Omental fat pad (tissue), 3 donors: ENCODE measurements at regions not wholly inside any gene's neighbourhood (a gene's known extent, or its start where the extent isn't known, plus 50 kb on each side); places are given as distances from the start of the nearest gene placed in this dataset.

Experiments used
- ATAC-seq: fragments of 150-250 bp; one replicate; pipeline ENCODE4 v1.9.1; 2016; ENCODE audit warnings: mild to moderate bottlenecking, moderate library complexity; ENCODE audit not compliant: low FRiP score
- DNase-seq: peaks from one replicate; pipeline ENCODE4 v3.0.0-alpha.2; 2019; ENCODE audit warnings: low spot score
- TF ChIP-seq, protein P1 (sequence below), 3 donors: fragments of 450-650 bp; IDR thresholded peaks; one replicate each; pipeline ENCODE4 v1.5.1; 2016 to 2017; ENCODE audit warnings: antibody characterized with exemption in 3 of 3, mild to moderate bottlenecking in 3 of 3, moderate library complexity in 2 of 3

GRCh38 chr2:121132762-121133107, 152.3 kb downstream of the TFCP2L1 start:
- TF ChIP-seq, protein P1, sequence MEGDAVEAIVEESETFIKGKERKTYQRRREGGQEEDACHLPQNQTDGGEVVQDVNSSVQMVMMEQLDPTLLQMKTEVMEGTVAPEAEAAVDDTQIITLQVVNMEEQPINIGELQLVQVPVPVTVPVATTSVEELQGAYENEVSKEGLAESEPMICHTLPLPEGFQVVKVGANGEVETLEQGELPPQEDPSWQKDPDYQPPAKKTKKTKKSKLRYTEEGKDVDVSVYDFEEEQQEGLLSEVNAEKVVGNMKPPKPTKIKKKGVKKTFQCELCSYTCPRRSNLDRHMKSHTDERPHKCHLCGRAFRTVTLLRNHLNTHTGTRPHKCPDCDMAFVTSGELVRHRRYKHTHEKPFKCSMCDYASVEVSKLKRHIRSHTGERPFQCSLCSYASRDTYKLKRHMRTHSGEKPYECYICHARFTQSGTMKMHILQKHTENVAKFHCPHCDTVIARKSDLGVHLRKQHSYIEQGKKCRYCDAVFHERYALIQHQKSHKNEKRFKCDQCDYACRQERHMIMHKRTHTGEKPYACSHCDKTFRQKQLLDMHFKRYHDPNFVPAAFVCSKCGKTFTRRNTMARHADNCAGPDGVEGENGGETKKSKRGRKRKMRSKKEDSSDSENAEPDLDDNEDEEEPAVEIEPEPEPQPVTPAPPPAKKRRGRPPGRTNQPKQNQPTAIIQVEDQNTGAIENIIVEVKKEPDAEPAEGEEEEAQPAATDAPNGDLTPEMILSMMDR (IDR thresholded peaks at IDR 0.05), result no peak
- DNase-seq, result no peak
- no peak for ATAC-seq

- no peak for ATAC-seq
- TF ChIP-seq, protein P1 (IDR thresholded peaks at IDR 0.05), result no peak
- no peak for DNase-seq
Measured at GRCh38 chr2:121133551-121134319, 151.3 kb downstream of the TFCP2L1 start.

- TF ChIP-seq, protein P1 (IDR thresholded peaks at IDR 0.05), result no peak
- ATAC-seq, result no peak
- no peak for DNase-seq
Measured at GRCh38 chr2:121134728-121135127, 150.3 kb downstream of the TFCP2L1 start.

GRCh38 chr2:121135168-121135853, 149.7 kb downstream of the TFCP2L1 start:
- ATAC-seq (no peak), DNase-seq (no peak)
- TF ChIP-seq, protein P1 (IDR thresholded peaks at IDR 0.05), result no peak

GRCh38 chr2:121136323-121136722, 148.7 kb downstream of the TFCP2L1 start:
- DNase-seq (no peak), ATAC-seq (no peak)
- TF ChIP-seq, protein P1 (IDR thresholded peaks at IDR 0.05), result no peak

DNA sequence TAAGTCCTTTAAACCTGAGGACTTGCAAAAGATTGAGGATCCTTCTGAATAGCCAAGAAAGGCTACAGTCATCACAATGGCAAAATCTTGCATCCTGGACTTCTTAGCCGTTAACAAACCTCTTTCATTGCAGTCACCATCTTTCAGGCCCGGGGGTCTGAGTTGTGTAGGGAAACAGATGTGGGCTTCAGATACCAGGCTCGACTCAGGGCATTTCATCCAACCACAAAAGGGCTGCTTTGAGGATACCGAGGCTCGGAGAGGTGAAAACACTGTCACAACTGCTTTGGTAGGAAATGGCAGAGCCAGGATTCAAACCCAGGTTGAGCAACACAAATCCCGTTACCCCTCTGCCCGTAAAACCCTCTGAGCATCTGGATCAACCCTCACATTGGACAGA, 147.4 kb downstream of the TFCP2L1 start:
- TF ChIP-seq, protein P1 (IDR thresholded peaks at IDR 0.05), result no peak
- DNase-seq (no peak), ATAC-seq (no peak)

DNA sequence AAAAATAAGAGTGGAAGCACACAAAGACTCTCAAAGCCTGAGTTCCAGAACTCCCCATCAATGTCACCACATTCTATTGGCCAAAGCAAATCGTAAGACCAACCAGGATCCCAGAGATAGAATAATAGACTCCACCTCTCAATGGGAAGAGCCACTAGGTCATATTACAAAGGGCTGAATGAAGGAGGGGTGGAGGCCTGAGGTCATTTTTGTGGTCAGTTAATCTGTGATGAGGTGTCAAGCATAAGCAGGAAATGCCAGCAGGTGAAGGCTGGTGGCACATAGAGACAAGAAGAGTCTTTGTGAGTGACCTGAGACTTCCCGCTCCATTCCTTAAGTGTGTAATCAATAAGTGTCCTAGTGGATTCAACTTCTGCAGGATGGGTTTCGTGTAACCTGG, 144.3 kb downstream of the TFCP2L1 start:
- TF ChIP-seq, protein P1 (IDR thresholded peaks at IDR 0.05), result no peak
- ATAC-seq (no peak), DNase-seq (no peak)
